GM18502 (cell line): ENCODE measurements at regions not wholly inside any gene's neighbourhood (a gene's known extent, or its start where the extent isn't known, plus 50 kb on each side); places are given as distances from the start of the nearest gene placed in this dataset.
"Not testable (repeated sequence)": the region's sequence is repeated elsewhere in the genome, so short reads cannot be mapped to it uniquely, and the experiment has no call there.

Source experiments
- ATAC-seq: cut with Tn5 transposase; IDR thresholded peaks from one replicate; pipeline ENCODE4 v1.9.1; 2021; ENCODE audit warnings: mild to moderate bottlenecking; ENCODE audit not compliant: unreplicated experiment, poor library complexity

- ATAC-seq = no peak
Observed at GRCh38 chr5:68032216-68032762, 183.3 kb upstream of the PIK3R1 start.

- no peak for ATAC-seq
Observed at GRCh38 chr5:68028131-68028727, 187.3 kb upstream of the PIK3R1 start.

- no peak for ATAC-seq
Observed at GRCh38 chr5:68027519-68027918, 188.0 kb upstream of the PIK3R1 start.

GRCh38 chr5:68026092-68026885 lies 189.3 kb upstream of the PIK3R1 start:
- no peak for ATAC-seq

- ATAC-seq = no peak
Observed at GRCh38 chr5:68024426-68024825, 191.1 kb upstream of the PIK3R1 start.

- ATAC-seq = no peak
Observed at GRCh38 chr5:68021916-68022315, 193.6 kb upstream of the PIK3R1 start.

GRCh38 chr5:68021227-68021626 lies 194.3 kb upstream of the PIK3R1 start:
- no peak for ATAC-seq

GRCh38 chr5:68020461-68020969 lies 195.0 kb upstream of the PIK3R1 start:
- ATAC-seq = not testable (repeated sequence)

GRCh38 chr5:68015381-68016302 lies 199.9 kb upstream of the PIK3R1 start:
- ATAC-seq = no peak

- no peak for ATAC-seq
Observed at GRCh38 chr5:68012831-68013230, 202.7 kb upstream of the PIK3R1 start.

- no peak for ATAC-seq
Observed at GRCh38 chr5:68012429-68012828, 203.1 kb upstream of the PIK3R1 start.

- no peak for ATAC-seq
Observed at GRCh38 chr5:68011801-68012200, 203.8 kb upstream of the PIK3R1 start.

GRCh38 chr5:68011259-68011760 lies 204.2 kb upstream of the PIK3R1 start:
- no peak for ATAC-seq

GRCh38 chr5:68010740-68011139 lies 204.8 kb upstream of the PIK3R1 start:
- ATAC-seq = no peak

- ATAC-seq = no peak
Observed at GRCh38 chr5:68007451-68007850, 208.1 kb upstream of the PIK3R1 start.

GRCh38 chr5:68002836-68003235 lies 212.7 kb upstream of the PIK3R1 start:
- no peak for ATAC-seq

GRCh38 chr5:68000805-68001204 lies 214.8 kb upstream of the PIK3R1 start:
- ATAC-seq = no peak

- ATAC-seq = no peak
Observed at GRCh38 chr5:67999391-67999790, 216.2 kb upstream of the PIK3R1 start.

- no peak for ATAC-seq
Observed at GRCh38 chr5:67998709-67999261, 216.8 kb upstream of the PIK3R1 start.

GRCh38 chr5:67997892-67998457 lies 217.6 kb upstream of the PIK3R1 start:
- no peak for ATAC-seq
